H1 (cell line): ENCODE measurements at regions not wholly inside any gene's neighbourhood (a gene's known extent, or its start where the extent isn't known, plus 50 kb on each side); places are given as distances from the start of the nearest gene placed in this dataset.

Source experiments
- CEBPB ChIP-seq: IDR thresholded peaks from 2 replicates; pipeline ENCODE4 v1.6.1; 2012; ENCODE audit warnings: low read depth, low read length
- CTCF ChIP-seq, 3 experiments: IDR thresholded peaks; 1 replicate in 2 of 3; 2 replicates in 1 of 3; pipeline versions ENCODE4 v1.5.1 to v1.6.1; 2011; ENCODE audit warnings: low read length in 3 of 3, mild to moderate bottlenecking in 3 of 3, inconsistent platforms in 2 of 3, low read depth in 1 of 3, moderate library complexity in 1 of 3; ENCODE audit not compliant: insufficient read depth in 1 of 3; ENCODE audit errors: control extremely low read depth in 1 of 3
- EZH2 ChIP-seq: fragments of 200-600 bp; sonication (generic); IDR thresholded peaks from 2 replicates; pipeline ENCODE4 v1.7.1; 2012; ENCODE audit warnings: low read depth, mild to moderate bottlenecking, moderate library complexity, low read length, inconsistent platforms; ENCODE audit not compliant: severe bottlenecking
- JUND ChIP-seq: IDR thresholded peaks from 2 replicates; pipeline ENCODE4 v1.6.1; 2011; ENCODE audit warnings: mild to moderate bottlenecking, improper control_type of control experiment, low read length
- POLR2AphosphoS5 ChIP-seq: IDR thresholded peaks from 2 replicates; pipeline ENCODE4 v1.6.1; 2011; ENCODE audit warnings: low read depth, low read length
- RAD21 ChIP-seq, 2 experiments: IDR thresholded peaks in 1 of 2; conservative IDR thresholded peaks in 1 of 2; 2 replicates each; pipeline ENCODE4 v1.6.1; 2011; ENCODE audit warnings: low read depth in 2 of 2, low read length in 2 of 2, improper control_type of control experiment in 1 of 2, inconsistent platforms in 1 of 2, mild to moderate bottlenecking in 1 of 2, moderate library complexity in 1 of 2
- RFX5 ChIP-seq: IDR thresholded peaks from 2 replicates; pipeline ENCODE4 v1.6.1; 2011; ENCODE audit warnings: low read depth, low read length, improper control_type of control experiment, borderline replicate concordance
- SIX5 ChIP-seq: IDR thresholded peaks from 2 replicates; pipeline ENCODE4 v1.6.1; 2011; ENCODE audit warnings: mild to moderate bottlenecking, low read depth, low read length
- TAF1 ChIP-seq: IDR thresholded peaks from 2 replicates; pipeline ENCODE4 v1.6.1; 2011; ENCODE audit warnings: mild to moderate bottlenecking, low read depth, low read length
- TBP ChIP-seq: IDR thresholded peaks from 2 replicates; pipeline ENCODE4 v1.6.1; 2011; ENCODE audit warnings: low read depth, low read length, improper control_type of control experiment

- TF ChIP-seq TBP (no peak), EZH2 (no peak), CTCF (IDR thresholded peaks at IDR 0.05; ENCODE audit: control extremely low read depth in 1 of 3, insufficient read depth in 1 of 3, low read depth in 1 of 3, low read length in 3 of 3) (no peak), SIX5 (no peak), RFX5 (no peak), POLR2AphosphoS5 (no peak), TAF1 (no peak), JUND (no peak), CEBPB (no peak), RAD21 (IDR thresholded peaks at IDR 0.05 in 1 of 2, conservative IDR thresholded peaks at IDR 0.05 in 1 of 2; ENCODE audit: low read depth in 2 of 2, low read length in 2 of 2) (no peak)
Observed at GRCh38 chr6:48777411-48777810, 666.4 kb upstream of the PTCHD4 start.
